ENCODE measurements at regions not wholly inside any gene's neighbourhood (a gene's known extent, or its start where the extent isn't known, plus 50 kb on each side); places are given as distances from the start of the nearest gene placed in this dataset.

- Mint-ChIP-seq H3K4me1 (peaks cover 17% of the 10 kb centered on the region), H3K4me3 (no peak overlapping the region), H3K9me3 (peaks cover 16% of the 10 kb centered on the region), H3K27ac (no peak overlapping the region), H3K36me3 (no peaks in the 10 kb centered on the region), H3K27me3 (ENCODE audit: low read depth) (no peaks in the 10 kb centered on the region)
- ChIA-PET POLR2A (no interaction called here), CTCF (no interaction called here)
- ATAC-seq (no peak), DNase-seq (ENCODE audit: low spot score) (no peak)
- TF ChIP-seq ZNF425 (CRISPR knock-in tag; conservative IDR thresholded peaks at IDR 0.05) (no peak), E2F1 (CRISPR knock-in tag; IDR thresholded peaks at IDR 0.05) (no peak), MLX (CRISPR knock-in tag; IDR thresholded peaks at IDR 0.05) (no peak), ZNF138 (CRISPR knock-in tag; conservative IDR thresholded peaks at IDR 0.05) (no peak), KAT7 (CRISPR knock-in tag; IDR thresholded peaks at IDR 0.05; ENCODE audit: borderline replicate concordance) (no peak), GTF2I (CRISPR knock-in tag; conservative IDR thresholded peaks at IDR 0.05) (no peak), IRF2 (CRISPR knock-in tag; IDR thresholded peaks at IDR 0.05; ENCODE audit: borderline replicate concordance, low read depth) (no peak), ZNF263 (CRISPR knock-in tag; IDR thresholded peaks at IDR 0.05; ENCODE audit: low read depth) (no peak), MAX (CRISPR knock-in tag; IDR thresholded peaks at IDR 0.05) (no peak), ZBTB21 (CRISPR knock-in tag; IDR thresholded peaks at IDR 0.05; ENCODE audit: borderline replicate concordance) (no peak), SP1 (CRISPR knock-in tag; conservative IDR thresholded peaks at IDR 0.05) (no peak), TEAD1 (CRISPR knock-in tag; IDR thresholded peaks at IDR 0.05) (no peak), JAZF1 (CRISPR knock-in tag; IDR thresholded peaks at IDR 0.05) (no peak), FOXJ3 (CRISPR knock-in tag; IDR thresholded peaks at IDR 0.05; ENCODE audit: borderline replicate concordance) (no peak), PRRX2 (CRISPR knock-in tag; IDR thresholded peaks at IDR 0.05) (no peak), ZSCAN18 (CRISPR knock-in tag; IDR thresholded peaks at IDR 0.05) (no peak), CTCF (IDR thresholded peaks at IDR 0.05) (no peak), FOXP4 (CRISPR knock-in tag; IDR thresholded peaks at IDR 0.05) (no peak)
Measured at GRCh38 chr1:99465176-99465900, 180.6 kb upstream of the PALMD start.

All from WTC11 (cell line).